CD8-positive, alpha-beta memory T cell (primary cell): ENCODE measurements at regions not wholly inside any gene's neighbourhood (a gene's known extent, or its start where the extent isn't known, plus 50 kb on each side); places are given as distances from the start of the nearest gene placed in this dataset.

ENCODE experiments used
- CTCF ChIA-PET: fragments of 350-600 bp; sonication (Branson Sonifier 250); formaldehyde crosslinking; loops from one replicate; lab custom pipeline; 2021; ENCODE audit warnings: antibody characterized with exemption; lab: Charles Lee
- POLR2A ChIA-PET: fragments of 350-600 bp; sonication (Branson Sonifier 250); formaldehyde crosslinking; loops from one replicate; lab custom pipeline; 2021; ENCODE audit warnings: antibody characterized with exemption; lab: Charles Lee
- DNase-seq, 5 donors: peaks; one replicate each; pipeline versions ENCODE4 v3.0.0 to v3.0.0-alpha.2; 2020 to 2022; ENCODE audit warnings: mixed read lengths in 1 of 5
- H3K27ac ChIP-seq: one replicate; pipeline ENCODE4 v1.7.0; 2013; ENCODE audit warnings: low read depth, mild to moderate bottlenecking, low read length, moderate library complexity
- H3K27me3 ChIP-seq: 2 replicates; pipeline ENCODE4 v1.7.0; 2013; ENCODE audit warnings: low read length, mild to moderate bottlenecking; ENCODE audit not compliant: insufficient read depth, poor library complexity, severe bottlenecking
- H3K36me3 ChIP-seq: 2 replicates; pipeline ENCODE4 v1.7.0; 2013; ENCODE audit warnings: mild to moderate bottlenecking, low read length, moderate library complexity; ENCODE audit not compliant: insufficient read depth
- H3K4me1 ChIP-seq: 2 replicates; pipeline ENCODE4 v1.7.0; 2013; ENCODE audit warnings: mild to moderate bottlenecking, low read length, moderate library complexity; ENCODE audit not compliant: insufficient read depth
- H3K4me3 ChIP-seq: 2 replicates; pipeline ENCODE4 v1.7.0; 2013; ENCODE audit warnings: mild to moderate bottlenecking, low read length
- H3K9me3 ChIP-seq: 2 replicates; pipeline ENCODE4 v1.7.0; 2013; ENCODE audit warnings: mild to moderate bottlenecking, low read length
- H3K27ac Mint-ChIP-seq, 8 donors: one replicate each; pipeline ENCODE4 v1.8.0; 2020 to 2021; ENCODE audit warnings: mixed read lengths in 8 of 8, mild to moderate bottlenecking in 6 of 8, inconsistent platforms in 3 of 8, moderate library complexity in 3 of 8
- H3K27me3 Mint-ChIP-seq, 2 donors: one replicate each; pipeline ENCODE4 v1.8.0; 2020 to 2021; ENCODE audit warnings: mixed read lengths in 2 of 2, mild to moderate bottlenecking in 1 of 2, moderate library complexity in 1 of 2
- H3K36me3 Mint-ChIP-seq, 3 donors: one replicate each; pipeline ENCODE4 v1.8.0; 2020 to 2021; ENCODE audit warnings: mixed read lengths in 3 of 3, inconsistent platforms in 1 of 3, mild to moderate bottlenecking in 1 of 3
- H3K4me1 Mint-ChIP-seq, 3 donors: one replicate each; pipeline ENCODE4 v1.8.0; 2020 to 2021; ENCODE audit warnings: mixed read lengths in 3 of 3, inconsistent platforms in 1 of 3, mild to moderate bottlenecking in 1 of 3
- H3K4me3 Mint-ChIP-seq, 7 donors: one replicate each; pipeline ENCODE4 v1.8.0; 2020 to 2021; ENCODE audit warnings: mixed read lengths in 7 of 7, mild to moderate bottlenecking in 6 of 7, moderate library complexity in 4 of 7, inconsistent platforms in 2 of 7
- H3K9me3 Mint-ChIP-seq, 5 donors: one replicate each; pipeline ENCODE4 v1.8.0; 2020 to 2022; ENCODE audit warnings: mixed read lengths in 5 of 5, mild to moderate bottlenecking in 3 of 5, moderate library complexity in 2 of 5, inconsistent platforms in 1 of 5

DNA sequence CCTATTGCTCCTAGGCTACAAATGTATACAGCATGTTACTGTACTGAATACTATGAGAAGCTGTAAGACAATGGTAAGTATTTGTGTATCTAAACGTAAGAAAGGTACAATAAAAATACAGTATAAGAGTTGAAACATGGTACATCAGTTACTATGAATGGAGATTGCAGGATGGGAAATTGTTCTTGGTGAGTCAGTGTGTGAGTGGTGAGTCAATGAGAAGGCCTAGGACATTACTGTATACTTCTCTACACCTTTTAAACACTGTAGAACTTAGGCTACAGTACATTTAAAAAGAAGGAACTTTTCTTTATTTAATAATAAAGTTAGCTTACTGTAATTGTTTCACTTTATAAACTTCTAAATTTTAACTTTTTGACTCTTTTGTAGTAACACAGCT, 2603.2 kb downstream of the PCDH7 start:
- Mint-ChIP-seq H3K36me3 (no peaks in the 10 kb centered on the region), H3K9me3 (peaks cover 3 to 41% (median 5%) of the 10 kb centered on the region in 5 donors), H3K27ac (no peak overlapping the region), H3K4me1 (no peaks in the 10 kb centered on the region), H3K27me3 (no peaks in the 10 kb centered on the region), H3K4me3 (no peak overlapping the region)
- H3K36me3 ChIP-seq: no peaks in the 10 kb centered on the region
- H3K4me1 ChIP-seq: no peaks in the 10 kb centered on the region
- H3K9me3 ChIP-seq: no peaks in the 10 kb centered on the region
- H3K27ac ChIP-seq: no peak overlapping the region
- CTCF ChIA-PET: no interaction called here
- no peak for DNase-seq
- POLR2A ChIA-PET: no interaction called here
- H3K27me3 ChIP-seq: no peaks in the 10 kb centered on the region
- no peak overlapping the region for H3K4me3 ChIP-seq

DNA sequence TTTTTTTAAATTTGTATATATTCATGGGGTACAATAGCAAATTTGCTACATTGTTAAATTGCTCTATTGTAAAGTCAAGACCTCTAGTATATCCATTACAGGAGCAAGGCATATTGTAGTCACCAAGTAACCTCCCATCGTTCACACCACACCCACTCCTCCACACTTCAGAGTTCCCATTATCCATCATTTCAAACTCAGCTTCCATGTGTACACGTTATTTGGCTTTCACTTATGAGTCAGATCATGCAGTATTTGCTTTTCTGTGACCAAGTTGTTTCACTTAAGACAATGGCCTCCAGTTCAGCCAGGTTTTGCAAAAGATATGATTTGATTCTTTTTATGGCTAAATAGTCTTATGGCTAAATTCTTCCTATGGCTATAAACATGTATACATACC, 2614.2 kb downstream of the PCDH7 start:
- CTCF ChIA-PET: no interaction called here
- H3K9me3 ChIP-seq: no peaks in the 10 kb centered on the region
- H3K9me3 Mint-ChIP-seq: peaks cover 13 to 59% (median 17%) of the 10 kb centered on the region in 5 donors

DNA sequence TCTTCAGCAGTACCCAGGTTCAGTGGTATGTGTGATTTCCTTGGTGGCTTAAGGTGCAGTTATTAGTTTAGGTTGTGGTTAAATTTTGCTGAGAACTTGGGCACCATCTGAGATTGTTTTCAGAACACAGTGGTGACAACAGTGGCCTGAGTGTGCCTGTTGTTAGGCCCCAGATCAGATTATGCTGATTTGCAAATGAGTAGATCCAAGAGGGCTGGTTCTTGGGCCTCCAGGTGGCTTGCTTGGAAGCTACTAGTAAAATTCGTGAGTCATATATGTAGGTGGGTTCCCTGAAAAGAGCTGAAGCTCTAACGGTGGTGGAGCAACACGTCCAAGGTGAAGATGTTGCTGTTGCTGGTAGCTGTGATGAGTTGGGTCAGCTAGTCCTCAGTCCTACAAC, 2619.6 kb downstream of the PCDH7 start:
- no peak overlapping the region for H3K27ac ChIP-seq
- no peak overlapping the region for H3K4me3 ChIP-seq
- no peaks in the 10 kb centered on the region for H3K36me3 ChIP-seq
- Mint-ChIP-seq H3K27me3 (no peaks in the 10 kb centered on the region), H3K36me3 (no peaks in the 10 kb centered on the region), H3K27ac (no peak overlapping the region), H3K4me3 (no peak overlapping the region), H3K9me3 (peaks cover 2 to 35% (median 12%) of the 10 kb centered on the region in 5 donors), H3K4me1 (no peaks in the 10 kb centered on the region)
- no peaks in the 10 kb centered on the region for H3K27me3 ChIP-seq
- POLR2A ChIA-PET: no interaction called here
- no peaks in the 10 kb centered on the region for H3K4me1 ChIP-seq
- no peak for DNase-seq
- H3K9me3 ChIP-seq: no peaks in the 10 kb centered on the region
- CTCF ChIA-PET: no interaction called here

More for the DNA sequence above, 2614.2 kb downstream of the PCDH7 start:
- Histone ChIP-seq H3K4me3 (no peak overlapping the region), H3K27ac (no peak overlapping the region), H3K36me3 (no peaks in the 10 kb centered on the region), H3K27me3 (no peaks in the 10 kb centered on the region), H3K4me1 (no peaks in the 10 kb centered on the region)
- H3K4me3 Mint-ChIP-seq: no peak overlapping the region
- H3K36me3 Mint-ChIP-seq: no peaks in the 10 kb centered on the region
- H3K27me3 Mint-ChIP-seq: no peaks in the 10 kb centered on the region
- no peaks in the 10 kb centered on the region for H3K4me1 Mint-ChIP-seq
- DNase-seq: no peak
- H3K27ac Mint-ChIP-seq: no peak overlapping the region
- POLR2A ChIA-PET: no interaction called here

DNA sequence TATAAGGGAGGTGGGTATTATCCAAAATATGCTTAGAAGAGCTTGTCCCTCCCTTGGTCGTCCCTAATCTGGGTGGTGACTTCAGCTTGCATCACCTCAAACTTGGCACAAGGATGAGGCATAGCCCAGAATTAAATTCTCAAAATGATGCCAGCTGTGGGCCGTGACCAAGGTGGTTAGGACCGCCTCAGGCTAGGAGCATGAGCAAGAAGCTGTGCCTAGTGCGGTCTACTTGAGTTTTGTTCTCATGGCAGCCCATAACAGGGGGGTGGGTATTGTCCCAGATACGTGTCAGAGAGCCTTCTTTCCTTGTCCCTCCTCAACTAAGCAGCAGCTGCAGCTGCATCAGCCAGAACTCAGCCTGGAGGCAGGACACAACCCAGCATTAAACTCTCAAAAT, 2620.0 kb downstream of the PCDH7 start:
- no peak for DNase-seq
- Histone ChIP-seq H3K27ac (no peak overlapping the region), H3K36me3 (no peaks in the 10 kb centered on the region), H3K4me1 (no peaks in the 10 kb centered on the region), H3K9me3 (no peaks in the 10 kb centered on the region), H3K4me3 (no peak overlapping the region), H3K27me3 (no peaks in the 10 kb centered on the region)
- H3K9me3 Mint-ChIP-seq: peaks cover 2 to 36% (median 13%) of the 10 kb centered on the region in 5 donors
- ChIA-PET CTCF (no interaction called here), POLR2A (no interaction called here)
- H3K27ac Mint-ChIP-seq: no peak overlapping the region
- no peak overlapping the region for H3K4me3 Mint-ChIP-seq
- no peaks in the 10 kb centered on the region for H3K4me1 Mint-ChIP-seq
- no peaks in the 10 kb centered on the region for H3K27me3 Mint-ChIP-seq
- no peaks in the 10 kb centered on the region for H3K36me3 Mint-ChIP-seq

DNA sequence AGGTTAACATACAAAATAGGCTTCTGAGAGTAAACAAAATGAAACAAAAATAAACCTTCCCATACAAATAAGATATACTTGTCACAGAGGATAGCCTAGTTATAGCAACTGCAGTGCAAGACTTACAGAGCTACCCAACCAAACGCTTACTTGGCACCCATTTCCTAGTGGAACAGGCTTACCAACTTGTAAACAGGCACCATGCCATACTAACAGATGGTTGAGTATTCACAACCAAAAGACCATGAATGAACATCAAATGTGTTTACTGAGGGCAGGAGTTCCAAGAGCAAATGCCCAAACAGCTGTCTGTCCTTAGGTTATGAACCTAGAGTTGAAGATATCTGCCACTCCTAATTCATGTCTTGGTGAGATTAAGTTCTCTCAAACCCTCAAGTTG, 2629.2 kb downstream of the PCDH7 start:
- Histone ChIP-seq H3K4me3 (no peak overlapping the region), H3K27ac (no peak overlapping the region), H3K36me3 (no peaks in the 10 kb centered on the region), H3K27me3 (no peaks in the 10 kb centered on the region), H3K4me1 (no peaks in the 10 kb centered on the region), H3K9me3 (no peaks in the 10 kb centered on the region)
- Mint-ChIP-seq H3K4me3 (no peak overlapping the region), H3K9me3 (peaks cover 0 to 23% (median 2%) of the 10 kb centered on the region in 5 donors), H3K4me1 (no peaks in the 10 kb centered on the region), H3K27ac (no peak overlapping the region), H3K27me3 (no peaks in the 10 kb centered on the region), H3K36me3 (no peaks in the 10 kb centered on the region)
- no peak for DNase-seq
- ChIA-PET CTCF (no interaction called here), POLR2A (no interaction called here)

DNA sequence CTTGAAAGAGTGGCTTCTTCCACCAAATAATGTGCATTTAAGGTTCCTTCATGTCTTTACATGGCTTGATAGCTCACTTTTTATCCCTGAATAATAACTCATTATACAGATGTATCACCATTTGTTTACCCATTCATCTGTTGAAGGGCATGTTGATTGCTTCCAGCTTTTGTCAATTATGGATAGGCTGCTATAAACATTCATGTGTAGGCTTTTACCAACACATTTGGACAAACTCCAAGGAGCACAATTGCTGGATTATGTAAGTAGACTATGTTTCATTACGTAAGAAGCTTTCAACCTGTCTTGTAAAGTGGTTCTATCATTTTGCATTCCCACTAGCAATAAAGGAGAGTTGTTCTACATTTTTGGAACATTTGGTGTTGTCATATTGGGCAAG, 2637.0 kb downstream of the PCDH7 start:
- POLR2A ChIA-PET: no interaction called here
- H3K36me3 ChIP-seq: no peaks in the 10 kb centered on the region
- no peak overlapping the region for H3K4me3 ChIP-seq
- Mint-ChIP-seq H3K27me3 (no peaks in the 10 kb centered on the region), H3K4me3 (no peak overlapping the region), H3K4me1 (no peaks in the 10 kb centered on the region), H3K36me3 (no peaks in the 10 kb centered on the region), H3K9me3 (peaks cover 0 to 21% (median 2%) of the 10 kb centered on the region in 5 donors), H3K27ac (no peak overlapping the region)
- no peak for DNase-seq
- no peaks in the 10 kb centered on the region for H3K27me3 ChIP-seq
- H3K4me1 ChIP-seq: no peaks in the 10 kb centered on the region
- no peaks in the 10 kb centered on the region for H3K9me3 ChIP-seq
- CTCF ChIA-PET: no interaction called here
- H3K27ac ChIP-seq: no peak overlapping the region

DNA sequence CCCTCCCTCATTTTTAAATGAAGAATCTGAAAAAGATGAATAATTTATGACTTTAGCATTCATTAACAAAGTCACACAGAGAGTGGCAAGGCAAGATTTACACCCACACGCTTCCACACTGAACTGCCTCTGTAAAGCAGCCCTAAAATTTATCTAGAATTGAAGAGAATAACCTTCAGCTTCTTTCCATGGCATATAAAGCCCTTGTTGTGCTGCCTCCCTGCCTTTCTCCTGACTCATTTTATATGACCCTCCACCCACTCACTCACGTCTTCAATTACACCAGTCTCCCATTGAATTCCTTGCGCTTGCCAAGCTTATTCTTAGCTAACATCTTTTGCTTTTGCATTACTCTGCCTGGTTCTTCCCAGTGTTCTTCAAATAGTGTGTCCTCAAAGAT, 2649.3 kb downstream of the PCDH7 start:
- no peak overlapping the region for H3K27ac ChIP-seq
- POLR2A ChIA-PET: no interaction called here
- Mint-ChIP-seq H3K4me3 (no peak overlapping the region), H3K9me3 (peaks cover 0 to 27% (median 13%) of the 10 kb centered on the region in 5 donors), H3K36me3 (no peaks in the 10 kb centered on the region), H3K4me1 (no peaks in the 10 kb centered on the region), H3K27ac (no peak overlapping the region), H3K27me3 (no peaks in the 10 kb centered on the region)
- no peaks in the 10 kb centered on the region for H3K27me3 ChIP-seq
- H3K36me3 ChIP-seq: no peaks in the 10 kb centered on the region
- H3K9me3 ChIP-seq: peaks cover under 1% of the 10 kb centered on the region
- H3K4me3 ChIP-seq: no peak overlapping the region
- CTCF ChIA-PET: no interaction called here
- DNase-seq: no peak
- H3K4me1 ChIP-seq: no peaks in the 10 kb centered on the region

DNA sequence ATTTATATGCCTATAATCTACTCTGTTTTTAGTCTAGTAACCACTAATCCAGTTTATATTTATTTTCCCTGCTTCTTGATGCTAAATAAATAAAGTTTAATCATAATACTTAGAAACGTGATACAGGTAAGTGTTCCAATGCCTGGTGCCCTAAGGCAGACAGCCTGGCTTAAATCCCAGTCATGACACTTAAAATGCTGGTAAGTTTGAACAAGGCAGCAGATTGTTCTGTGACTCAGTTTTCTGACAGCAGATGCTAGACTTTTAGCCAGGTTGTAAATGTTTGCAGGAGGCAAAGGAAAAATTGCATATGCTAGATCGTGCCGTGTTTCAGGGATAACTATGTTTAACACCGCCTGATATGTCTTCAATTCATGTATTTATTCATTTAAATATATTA, 2661.6 kb downstream of the PCDH7 start:
- Histone ChIP-seq H3K4me3 (no peak overlapping the region), H3K27ac (no peak overlapping the region), H3K9me3 (no peaks in the 10 kb centered on the region), H3K4me1 (no peaks in the 10 kb centered on the region), H3K36me3 (no peaks in the 10 kb centered on the region), H3K27me3 (no peaks in the 10 kb centered on the region)
- Mint-ChIP-seq H3K27ac (no peak overlapping the region), H3K27me3 (no peaks in the 10 kb centered on the region), H3K4me3 (no peak overlapping the region), H3K36me3 (no peaks in the 10 kb centered on the region), H3K4me1 (no peaks in the 10 kb centered on the region), H3K9me3 (peaks cover 13 to 27% (median 17%) of the 10 kb centered on the region in 5 donors)
- ChIA-PET CTCF (no interaction called here), POLR2A (no interaction called here)
- DNase-seq: no peak

DNA sequence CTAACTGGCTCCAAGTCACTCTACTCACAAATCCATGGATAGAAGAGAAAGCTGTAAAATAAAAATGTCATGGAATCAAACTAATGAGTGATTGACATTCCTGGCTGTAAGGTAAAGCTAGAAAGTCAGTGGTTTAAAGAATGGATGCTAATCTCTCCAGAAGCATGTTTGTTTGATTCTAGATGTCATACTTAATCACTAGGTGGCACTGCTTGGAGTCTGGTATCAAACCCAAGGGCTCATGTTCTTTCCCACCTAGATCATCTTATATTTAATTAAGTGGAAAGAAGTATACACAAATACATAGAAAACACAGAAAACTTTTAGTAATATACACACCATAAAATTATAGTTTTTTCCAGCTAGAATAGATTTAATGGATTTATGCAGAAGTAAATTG, 2666.6 kb downstream of the PCDH7 start:
- no peaks in the 10 kb centered on the region for H3K36me3 Mint-ChIP-seq
- Histone ChIP-seq H3K36me3 (no peaks in the 10 kb centered on the region), H3K4me3 (no peak overlapping the region), H3K9me3 (no peaks in the 10 kb centered on the region), H3K27ac (no peak overlapping the region), H3K4me1 (no peaks in the 10 kb centered on the region), H3K27me3 (no peaks in the 10 kb centered on the region)
- no peaks in the 10 kb centered on the region for H3K27me3 Mint-ChIP-seq
- no peaks in the 10 kb centered on the region for H3K4me1 Mint-ChIP-seq
- H3K9me3 Mint-ChIP-seq: peaks cover 8 to 32% (median 13%) of the 10 kb centered on the region in 5 donors
- no peak overlapping the region for H3K4me3 Mint-ChIP-seq
- H3K27ac Mint-ChIP-seq: no peak overlapping the region
- DNase-seq: no peak
- ChIA-PET POLR2A (no interaction called here), CTCF (no interaction called here)
